DLD1 (cell line): ENCODE measurements at regions not wholly inside any gene's neighbourhood (a gene's known extent, or its start where the extent isn't known, plus 50 kb on each side); places are given as distances from the start of the nearest gene placed in this dataset.
"Not testable (repeated sequence)": the region's sequence is repeated elsewhere in the genome, so short reads cannot be mapped to it uniquely, and the experiment has no call there.

ENCODE experiments used
- in situ Hi-C: cut with HindIII; loops from 2 replicates; pipeline ENCODE4 v1.10.0; 2017; ENCODE audit warnings: low sequenced_read_pairs

- in situ Hi-C loops: no loop called here
These were observed 544.0 kb downstream of the GALC start for GRCh38 chr14:87449016-87449415.

GRCh38 chr14:87443787-87444186, 549.2 kb downstream of the GALC start:
- in situ Hi-C loops: no loop called here

GRCh38 chr14:87443039-87443438, 549.9 kb downstream of the GALC start:
- in situ Hi-C loops: no loop called here

- in situ Hi-C loops: no loop called here
These were observed 555.8 kb downstream of the GALC start for GRCh38 chr14:87437158-87437557.

GRCh38 chr14:87434680-87435079, 558.3 kb downstream of the GALC start:
- in situ Hi-C loops: no loop called here

GRCh38 chr14:87434011-87434410, 559.0 kb downstream of the GALC start:
- in situ Hi-C loops: no loop called here

- in situ Hi-C loops: no loop called here
These were observed 560.3 kb downstream of the GALC start for GRCh38 chr14:87432698-87433097.

- in situ Hi-C loops: no loop called here
These were observed 562.2 kb downstream of the GALC start for GRCh38 chr14:87430810-87431209.

GRCh38 chr14:87430214-87430613, 562.8 kb downstream of the GALC start:
- in situ Hi-C loops: no loop called here

- in situ Hi-C loops: no loop called here
These were observed 573.1 kb downstream of the GALC start for GRCh38 chr14:87419925-87420324.

GRCh38 chr14:87411370-87411769, 581.6 kb downstream of the GALC start:
- in situ Hi-C loops: no loop called here

- in situ Hi-C loops: no loop called here
These were observed 583.6 kb downstream of the GALC start for GRCh38 chr14:87409393-87409792.

GRCh38 chr14:87407344-87407743, 585.6 kb downstream of the GALC start:
- in situ Hi-C loops: no loop called here

- in situ Hi-C loops: no loop called here
These were observed 587.4 kb downstream of the GALC start for GRCh38 chr14:87405563-87405962.

- in situ Hi-C loops: no loop called here
These were observed 595.5 kb downstream of the GALC start for GRCh38 chr14:87397499-87397898.

- in situ Hi-C loops: no loop called here
These were observed 601.9 kb downstream of the GALC start for GRCh38 chr14:87391066-87391465.

GRCh38 chr14:87388946-87389345, 604.0 kb downstream of the GALC start:
- in situ Hi-C loops: no loop called here

- in situ Hi-C loops: no loop called here
These were observed 605.2 kb downstream of the GALC start for GRCh38 chr14:87387806-87388205.

- in situ Hi-C loops: no loop called here
These were observed 606.5 kb downstream of the GALC start for GRCh38 chr14:87386524-87386923.

- in situ Hi-C loops: no loop called here
These were observed 612.9 kb downstream of the GALC start for GRCh38 chr14:87380054-87380453.

- in situ Hi-C loops: no loop called here
These were observed 624.2 kb downstream of the GALC start for GRCh38 chr14:87368751-87369150.

GRCh38 chr14:87360246-87360645, 632.7 kb downstream of the GALC start:
- in situ Hi-C loops: not testable (repeated sequence)

- in situ Hi-C loops: no loop called here
These were observed 642.0 kb downstream of the GALC start for GRCh38 chr14:87351007-87351406.

- in situ Hi-C loops: no loop called here
These were observed 643.1 kb downstream of the GALC start for GRCh38 chr14:87349921-87350320.
